Endothelial cell of umbilical vein (primary cell): ENCODE measurements at regions not wholly inside any gene's neighbourhood (a gene's known extent, or its start where the extent isn't known, plus 50 kb on each side); places are given as distances from the start of the nearest gene placed in this dataset.

Experiments used
- BruUV-seq: library from RNA; stranded (reverse); fragments of 400-500 nt; replicated peaks from 2 replicates; lab custom pipeline; 2021; lab: Mats Ljungman, UMichigan
- CTCF ChIA-PET: fragments of 300-600, 350-600 bp; sonication (Branson Sonifier 250); formaldehyde crosslinking; loops from one replicate; lab custom pipeline; 2021; ENCODE audit warnings: antibody characterized with exemption, inconsistent platforms; lab: Charles Lee
- POLR2A ChIA-PET: fragments of 300-600, 350-600 bp; sonication (Branson Sonifier 250); formaldehyde crosslinking; loops from one replicate; lab custom pipeline; 2021; ENCODE audit warnings: antibody characterized with exemption, inconsistent platforms; lab: Charles Lee
- DNase-seq: peaks from one replicate; pipeline ENCODE4 v3.0.0-alpha.2; 2011; ENCODE audit warnings: low read depth, low spot score
- FAIRE-seq: peaks from 2 replicates; lab custom pipeline; 2011; peaks lifted over from hg19 to GRCh38; lab: Jason Lieb, UNC
- H2AFZ ChIP-seq: 2 replicates; pipeline ENCODE4 v1.6.0; 2012; ENCODE audit warnings: low read depth, low read length, control low read depth, inconsistent platforms
- H3K27ac ChIP-seq: 2 replicates; pipeline ENCODE4 v1.5.1; 2011; ENCODE audit warnings: low read depth, mild to moderate bottlenecking, control low read depth, low read length, moderate library complexity; ENCODE audit not compliant: insufficient read depth
- H3K27me3 ChIP-seq, 2 experiments: 2 replicates each; pipeline versions ENCODE4 v1.6.0 to v1.6.1; 2011; ENCODE audit warnings: low read length in 2 of 2, mixed read lengths in 1 of 2; ENCODE audit not compliant: control insufficient read depth in 2 of 2, insufficient read depth in 2 of 2
- H3K36me3 ChIP-seq, 2 experiments: 2 replicates in 1 of 2; 3 replicates in 1 of 2; pipeline ENCODE4 v1.5.1; 2011; ENCODE audit warnings: low read length in 2 of 2, mild to moderate bottlenecking in 1 of 2, moderate library complexity in 1 of 2; ENCODE audit not compliant: control insufficient read depth in 2 of 2, insufficient read depth in 2 of 2; ENCODE audit errors: extremely low read depth in 1 of 2
- H3K4me1 ChIP-seq: 3 replicates; pipeline ENCODE4 v1.5.1; 2011; ENCODE audit warnings: mild to moderate bottlenecking, low read length; ENCODE audit not compliant: control insufficient read depth, insufficient read depth; ENCODE audit errors: extremely low read depth
- H3K4me2 ChIP-seq: 2 replicates; pipeline ENCODE4 v1.6.1; 2011; ENCODE audit warnings: low read length, control low read depth, mixed read lengths; ENCODE audit not compliant: insufficient read depth
- H3K4me3 ChIP-seq, 3 experiments: fragments of 200-600 bp in 1 of 3; sonication (generic), shearing (Covaris generic) in 1 of 3; replicated peaks in 1 of 3; 2 replicates each; pipeline ENCODE4 v1.5.1; 2011 to 2016; ENCODE audit warnings: control low read depth in 3 of 3, low read length in 3 of 3, mild to moderate bottlenecking in 2 of 3, inconsistent platforms in 1 of 3, low read depth in 1 of 3, moderate library complexity in 1 of 3; ENCODE audit not compliant: insufficient read depth in 1 of 3
- H3K79me2 ChIP-seq: 2 replicates; pipeline ENCODE4 v1.6.0; 2012; ENCODE audit warnings: low read length, inconsistent platforms; ENCODE audit not compliant: control insufficient read depth, insufficient read depth
- H3K9ac ChIP-seq: replicated peaks from 2 replicates; pipeline ENCODE3; 2011; ENCODE audit warnings: low read length, control low read depth; ENCODE audit not compliant: insufficient read depth; ENCODE audit errors: extremely low read depth
- H3K9me1 ChIP-seq: replicated peaks from 3 replicates; pipeline ENCODE4 v1.6.0; 2011; ENCODE audit warnings: mild to moderate bottlenecking, low read length; ENCODE audit not compliant: control insufficient read depth, insufficient read depth; ENCODE audit errors: extremely low read depth
- H3K9me3 ChIP-seq: replicated peaks from 2 replicates; pipeline ENCODE4 v1.5.1; 2012; ENCODE audit warnings: low read length, inconsistent platforms; ENCODE audit not compliant: control insufficient read depth, insufficient read depth
- H4K20me1 ChIP-seq: replicated peaks from 2 replicates; pipeline ENCODE3; 2011; ENCODE audit warnings: mild to moderate bottlenecking, low read length; ENCODE audit not compliant: control insufficient read depth, insufficient read depth; ENCODE audit errors: extremely low read depth
- EZH2 ChIP-seq: IDR thresholded peaks from 2 replicates; pipeline ENCODE4 v1.6.1; 2012; ENCODE audit warnings: borderline replicate concordance, low read depth, mild to moderate bottlenecking, moderate library complexity, low read length, inconsistent platforms; ENCODE audit not compliant: severe bottlenecking
- FOS ChIP-seq: IDR thresholded peaks from 2 replicates; pipeline ENCODE4 v1.6.1; 2011; ENCODE audit warnings: mild to moderate bottlenecking, low read length, moderate library complexity, borderline replicate concordance; ENCODE audit not compliant: insufficient read depth
- GATA2 ChIP-seq: IDR thresholded peaks from 2 replicates; pipeline ENCODE4 v1.7.0; 2011; ENCODE audit warnings: low read depth, mild to moderate bottlenecking, moderate library complexity, mixed read lengths, low read length; ENCODE audit not compliant: insufficient read length, insufficient read depth
- JUN ChIP-seq: IDR thresholded peaks from 2 replicates; pipeline ENCODE4 v1.6.1; 2011; ENCODE audit warnings: borderline replicate concordance, low read depth; ENCODE audit not compliant: insufficient read length, insufficient read depth
- MAX ChIP-seq: IDR thresholded peaks from 2 replicates; pipeline ENCODE4 v1.6.1; 2011; ENCODE audit not compliant: insufficient read depth, insufficient read length
- MYC ChIP-seq: IDR thresholded peaks from one replicate; pipeline ENCODE4 v1.6.1; 2011; ENCODE audit warnings: mild to moderate bottlenecking, low read depth, low read length
- POLR2A ChIP-seq: IDR thresholded peaks from 2 replicates; pipeline ENCODE4 v1.6.1; 2012; ENCODE audit warnings: low read depth, mild to moderate bottlenecking, control low read depth, low read length
- POLR2AphosphoS5 ChIP-seq: IDR thresholded peaks from 2 replicates; pipeline ENCODE4 v1.6.1; 2012; ENCODE audit warnings: low read depth, mild to moderate bottlenecking, control low read depth, low read length, moderate library complexity; ENCODE audit not compliant: insufficient read depth
- dilution Hi-C: fragments of 300-500 bp; cut with MboI; formaldehyde crosslinking; loops from one replicate; pipeline ENCODE4 v1.15.0; 2019; ENCODE audit warnings: low sequenced_read_pairs; ENCODE audit not compliant: extremely low pct_ligation_motif_present
- intact Hi-C: fragments of 100-400 bp; cut with micrococcal nuclease; formaldehyde crosslinking; loops from one replicate; pipeline ENCODE4 v1.10.0; 2022
- TF ChIP-seq, protein P1 (sequence below), 2 donors: IDR thresholded peaks; 1 replicate in 1 of 2; 2 replicates in 1 of 2; pipeline ENCODE4 v1.5.1; 2011; ENCODE audit warnings: low read length in 2 of 2, mild to moderate bottlenecking in 2 of 2, moderate library complexity in 2 of 2, control low read depth in 1 of 2, inconsistent platforms in 1 of 2, low read depth in 1 of 2; ENCODE audit not compliant: insufficient read depth in 1 of 2; ENCODE audit errors: extremely low read depth in 1 of 2

DNA sequence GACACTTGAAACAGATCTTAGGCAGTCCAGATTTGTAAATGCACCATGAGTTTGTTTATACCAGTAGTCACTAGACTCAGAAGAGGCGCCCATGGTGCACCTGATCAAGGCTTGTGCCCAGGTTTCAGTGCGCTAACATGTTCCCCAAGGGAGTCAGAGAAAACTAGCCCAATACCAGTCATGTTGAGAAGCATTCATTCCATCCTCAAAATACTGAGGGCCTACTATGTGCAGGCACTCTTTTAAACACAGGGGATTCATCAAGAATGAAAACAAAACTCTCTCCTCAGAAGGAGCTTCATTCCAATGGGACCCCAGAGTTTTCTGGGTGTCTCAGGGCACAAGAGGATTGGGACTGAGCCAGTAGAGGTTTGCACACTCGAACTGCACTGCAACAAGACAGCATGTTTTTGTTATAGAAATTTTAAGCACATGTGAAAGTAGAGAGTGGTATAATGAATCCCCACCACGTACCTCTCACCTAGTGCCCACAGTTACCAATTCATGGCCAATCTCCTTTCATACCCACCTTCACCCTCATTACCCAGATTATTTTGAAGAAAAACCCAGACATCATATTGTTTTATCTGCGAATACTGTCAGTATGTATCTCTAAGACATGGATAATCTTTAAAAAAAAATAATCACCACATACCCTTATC, 55.0 kb upstream of the ARID5B start:
- H4K20me1 ChIP-seq = no peaks in the 10 kb centered on the region
- no peak overlapping the region for H2AFZ ChIP-seq
- no peak overlapping the region for H3K27ac ChIP-seq
- H3K36me3 ChIP-seq = no peaks in the 10 kb centered on the region
- no peaks in the 10 kb centered on the region for H3K27me3 ChIP-seq
- TF ChIP-seq MYC = no peak
- no peak for TF ChIP-seq FOS
- no peak for TF ChIP-seq GATA2
- no peak for TF ChIP-seq POLR2AphosphoS5
- no peak for TF ChIP-seq EZH2
- no peak for TF ChIP-seq JUN
- TF ChIP-seq, protein P1, sequence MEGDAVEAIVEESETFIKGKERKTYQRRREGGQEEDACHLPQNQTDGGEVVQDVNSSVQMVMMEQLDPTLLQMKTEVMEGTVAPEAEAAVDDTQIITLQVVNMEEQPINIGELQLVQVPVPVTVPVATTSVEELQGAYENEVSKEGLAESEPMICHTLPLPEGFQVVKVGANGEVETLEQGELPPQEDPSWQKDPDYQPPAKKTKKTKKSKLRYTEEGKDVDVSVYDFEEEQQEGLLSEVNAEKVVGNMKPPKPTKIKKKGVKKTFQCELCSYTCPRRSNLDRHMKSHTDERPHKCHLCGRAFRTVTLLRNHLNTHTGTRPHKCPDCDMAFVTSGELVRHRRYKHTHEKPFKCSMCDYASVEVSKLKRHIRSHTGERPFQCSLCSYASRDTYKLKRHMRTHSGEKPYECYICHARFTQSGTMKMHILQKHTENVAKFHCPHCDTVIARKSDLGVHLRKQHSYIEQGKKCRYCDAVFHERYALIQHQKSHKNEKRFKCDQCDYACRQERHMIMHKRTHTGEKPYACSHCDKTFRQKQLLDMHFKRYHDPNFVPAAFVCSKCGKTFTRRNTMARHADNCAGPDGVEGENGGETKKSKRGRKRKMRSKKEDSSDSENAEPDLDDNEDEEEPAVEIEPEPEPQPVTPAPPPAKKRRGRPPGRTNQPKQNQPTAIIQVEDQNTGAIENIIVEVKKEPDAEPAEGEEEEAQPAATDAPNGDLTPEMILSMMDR (IDR thresholded peaks at IDR 0.05; ENCODE audit: extremely low read depth in 1 of 2, insufficient read depth in 1 of 2, low read depth in 1 of 2, low read length in 2 of 2) = no peak
- no peak for TF ChIP-seq POLR2A
- TF ChIP-seq MAX = no peak
- ChIA-PET POLR2A (no interaction called here), CTCF (no interaction called here)
- H3K9ac ChIP-seq = no peak overlapping the region
- dilution Hi-C loops (no loop called here), intact Hi-C loops (no loop called here)
- H3K9me1 ChIP-seq = no peaks in the 10 kb centered on the region
- H3K4me2 ChIP-seq = no peak overlapping the region
- BruUV-seq = no TSS peak
- no peaks in the 10 kb centered on the region for H3K79me2 ChIP-seq
- no peak for DNase-seq
- H3K9me3 ChIP-seq = no peaks in the 10 kb centered on the region
- H3K4me3 ChIP-seq = no peak overlapping the region
- no peaks in the 10 kb centered on the region for H3K4me1 ChIP-seq
- FAIRE-seq = no peak
